Stimulated activated naive CD8-positive, alpha-beta T cell treated with anti-CD3 and anti-CD28 coated beads, Interleukin-15, amount 100 ng/mL, for 72 hours (primary cell): ENCODE measurements at regions not wholly inside any gene's neighbourhood (a gene's known extent, or its start where the extent isn't known, plus 50 kb on each side); places are given as distances from the start of the nearest gene placed in this dataset.

Experiments
- ATAC-seq: fragments of 150-1000 bp; cut with Tn5 transposase; 2 replicates; pipeline ENCODE4 v1.10.0; 2021; ENCODE audit warnings: mild to moderate bottlenecking, moderate library complexity
- DNase-seq, 2 donors: peaks; one replicate each; pipeline ENCODE4 v3.0.0; 2021 to 2022
- H3K27ac Mint-ChIP-seq, 2 donors: one replicate each; pipeline ENCODE4 v1.8.0; 2022; ENCODE audit warnings: mild to moderate bottlenecking in 2 of 2, mixed read lengths in 2 of 2, moderate library complexity in 2 of 2
- H3K27me3 Mint-ChIP-seq: one replicate; pipeline ENCODE4 v1.8.0; 2022; ENCODE audit warnings: mixed read lengths
- H3K4me1 Mint-ChIP-seq: one replicate; pipeline ENCODE4 v1.8.0; 2022; ENCODE audit warnings: mild to moderate bottlenecking, mixed read lengths
- H3K4me3 Mint-ChIP-seq, 2 donors: one replicate each; pipeline ENCODE4 v1.8.0; 2022; ENCODE audit warnings: mild to moderate bottlenecking in 2 of 2, mixed read lengths in 2 of 2, moderate library complexity in 1 of 2
- H3K9me3 Mint-ChIP-seq, 2 donors: one replicate each; pipeline ENCODE4 v1.8.0; 2022; ENCODE audit warnings: mixed read lengths in 2 of 2

DNA sequence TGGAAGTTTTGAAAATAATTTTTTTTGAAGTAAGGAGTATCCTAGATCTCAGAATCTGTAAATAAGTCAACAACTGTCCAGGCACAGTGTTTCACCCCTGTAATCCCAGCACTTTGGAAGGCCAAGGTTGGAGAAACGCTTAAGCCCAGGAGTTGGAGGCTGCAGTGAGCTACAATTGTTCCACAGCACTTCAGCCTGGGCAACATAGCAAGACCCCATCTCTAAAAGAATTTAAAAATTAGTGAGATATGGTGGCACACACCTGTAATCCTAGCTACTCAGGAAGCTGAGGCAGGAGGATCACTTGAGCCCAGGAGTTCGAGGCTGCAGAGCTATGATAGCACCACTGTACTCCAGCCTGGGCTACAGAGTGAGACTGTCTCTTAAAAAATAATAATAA lies 87.2 kb upstream of the ZNF507 start:
- peaks cover 11% of the 10 kb centered on the region for H3K4me1 Mint-ChIP-seq
- ATAC-seq (no peak), DNase-seq (no peak)
- no peaks in the 10 kb centered on the region for H3K27me3 Mint-ChIP-seq
- H3K4me3 Mint-ChIP-seq = no peak overlapping the region
- H3K9me3 Mint-ChIP-seq = peaks cover 7 to 9% of the 10 kb centered on the region in 2 donors
- no peak overlapping the region for H3K27ac Mint-ChIP-seq

GRCh38 chr19:32264568-32264967 lies 80.8 kb upstream of the ZNF507 start:
- H3K27ac Mint-ChIP-seq = no peak overlapping the region
- H3K9me3 Mint-ChIP-seq = peaks cover 0 to 3% of the 10 kb centered on the region in 2 donors
- ATAC-seq (no peak), DNase-seq (no peak)
- H3K4me1 Mint-ChIP-seq = no peaks in the 10 kb centered on the region
- no peaks in the 10 kb centered on the region for H3K27me3 Mint-ChIP-seq
- H3K4me3 Mint-ChIP-seq = no peak overlapping the region

DNA sequence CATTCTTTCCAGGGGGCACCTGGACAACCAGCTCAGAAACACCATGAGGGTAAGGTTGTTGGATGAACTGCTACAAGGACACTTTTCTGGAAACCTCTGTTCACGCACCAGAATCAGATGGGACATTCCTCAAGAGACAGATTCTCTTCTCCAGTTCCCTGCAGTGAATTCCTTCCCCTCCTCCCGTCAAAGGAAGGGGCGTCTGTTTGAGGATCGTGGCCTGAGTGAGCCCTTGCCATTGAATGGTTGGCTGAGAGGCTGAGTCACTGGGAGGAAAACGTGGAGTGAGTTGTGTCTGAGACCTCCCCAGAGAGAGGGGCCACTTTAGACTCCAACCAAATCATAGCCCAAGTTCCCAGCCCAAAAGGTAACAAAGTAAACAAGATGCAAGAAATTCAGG lies 79.4 kb upstream of the ZNF507 start:
- H3K9me3 Mint-ChIP-seq = no peaks in the 10 kb centered on the region
- H3K27me3 Mint-ChIP-seq = no peaks in the 10 kb centered on the region
- H3K4me1 Mint-ChIP-seq = no peaks in the 10 kb centered on the region
- ATAC-seq (no peak), DNase-seq (no peak)
- peak overlapping the region in 1 of 2 donors; percentile 27 for H3K27ac Mint-ChIP-seq
- no peak overlapping the region for H3K4me3 Mint-ChIP-seq

GRCh38 chr19:32266460-32266859 lies 79.0 kb upstream of the ZNF507 start:
- Mint-ChIP-seq H3K4me1 (no peaks in the 10 kb centered on the region), H3K9me3 (no peaks in the 10 kb centered on the region), H3K27me3 (no peaks in the 10 kb centered on the region), H3K4me3 (no peak overlapping the region), H3K27ac (no peak overlapping the region)
- DNase-seq (no peak), ATAC-seq (no peak)

GRCh38 chr19:32268381-32268780 lies 77.0 kb upstream of the ZNF507 start:
- Mint-ChIP-seq H3K4me1 (no peaks in the 10 kb centered on the region), H3K27me3 (peaks cover 2% of the 10 kb centered on the region), H3K9me3 (peaks cover 2 to 7% of the 10 kb centered on the region in 2 donors), H3K27ac (no peak overlapping the region), H3K4me3 (no peak overlapping the region)
- no peak for ATAC-seq
- no peak for DNase-seq

DNA sequence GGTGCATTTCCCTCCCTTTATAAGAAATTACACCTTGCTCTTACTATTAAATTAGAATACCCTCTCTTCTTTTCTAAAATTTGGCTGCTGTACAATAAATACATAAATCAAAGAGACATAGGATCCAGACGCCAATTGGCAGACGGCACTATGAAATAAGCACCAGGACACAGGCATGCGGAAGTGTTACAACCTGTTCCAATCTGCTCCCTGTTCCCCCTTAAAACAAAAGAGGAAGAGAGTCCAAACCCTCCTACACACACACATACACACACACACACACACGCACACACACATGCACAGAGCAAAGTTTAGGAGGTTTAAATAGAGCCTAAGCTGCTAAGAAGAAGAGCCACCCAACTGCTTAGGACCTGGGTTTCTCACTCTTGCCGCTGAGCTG lies 75.6 kb upstream of the ZNF507 start:
- H3K27me3 Mint-ChIP-seq = peaks cover 10% of the 10 kb centered on the region
- no peak for ATAC-seq
- no peak for DNase-seq

GRCh38 chr19:32273483-32273882 lies 71.9 kb upstream of the ZNF507 start:
- no peak for DNase-seq

More for the DNA sequence above, 75.6 kb upstream of the ZNF507 start:
- H3K9me3 Mint-ChIP-seq = peaks cover 8 to 13% of the 10 kb centered on the region in 2 donors
- H3K27ac Mint-ChIP-seq = peak overlapping the region in 1 of 2 donors; percentile 85
- no peak overlapping the region for H3K4me3 Mint-ChIP-seq
- H3K4me1 Mint-ChIP-seq = no peaks in the 10 kb centered on the region

DNA sequence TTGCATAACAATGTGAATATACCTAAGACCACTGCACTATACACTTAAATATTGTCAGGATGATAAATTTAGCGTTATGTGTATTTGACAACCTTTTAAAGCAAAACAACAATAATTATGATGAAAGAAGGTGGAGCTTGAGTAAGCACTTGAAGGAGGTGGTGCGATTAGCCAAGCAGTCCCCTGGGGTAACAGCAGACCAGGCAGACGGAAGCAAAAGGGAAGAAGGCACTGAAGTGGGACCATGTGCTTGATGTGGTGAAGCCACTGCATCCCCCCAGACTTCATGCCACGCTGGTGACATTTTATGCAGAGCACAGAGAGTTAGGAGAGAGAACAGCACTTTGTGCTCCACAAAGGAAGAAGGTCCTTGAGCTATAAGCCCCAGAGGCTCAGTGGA lies 58.3 kb upstream of the ZNF507 start:
- ATAC-seq (no peak), DNase-seq (no peak)
- no peaks in the 10 kb centered on the region for H3K9me3 Mint-ChIP-seq
- H3K4me1 Mint-ChIP-seq = no peaks in the 10 kb centered on the region
- H3K27me3 Mint-ChIP-seq = peaks cover 46% of the 10 kb centered on the region
- H3K4me3 Mint-ChIP-seq = no peak overlapping the region
- H3K27ac Mint-ChIP-seq = no peak overlapping the region

More at GRCh38 chr19:32273483-32273882, 71.9 kb upstream of the ZNF507 start:
- ATAC-seq = no peak
- H3K4me1 Mint-ChIP-seq = no peaks in the 10 kb centered on the region
- peaks cover 8 to 13% of the 10 kb centered on the region in 2 donors for H3K9me3 Mint-ChIP-seq
- no peak overlapping the region for H3K4me3 Mint-ChIP-seq
- H3K27me3 Mint-ChIP-seq = peaks cover 10% of the 10 kb centered on the region
- no peak overlapping the region for H3K27ac Mint-ChIP-seq

GRCh38 chr19:32287811-32288227 lies 57.6 kb upstream of the ZNF507 start:
- Mint-ChIP-seq H3K27ac (no peak overlapping the region), H3K4me1 (no peaks in the 10 kb centered on the region), H3K9me3 (no peaks in the 10 kb centered on the region), H3K27me3 (peaks cover 45% of the 10 kb centered on the region), H3K4me3 (no peak overlapping the region)
- DNase-seq = peak in 1 of 2 donors; percentile 13
- no peak for ATAC-seq

- ATAC-seq (no peak), DNase-seq (no peak)
- no peaks in the 10 kb centered on the region for H3K4me1 Mint-ChIP-seq
- H3K27me3 Mint-ChIP-seq = peaks cover 31% of the 10 kb centered on the region
- H3K27ac Mint-ChIP-seq = no peak overlapping the region
- H3K4me3 Mint-ChIP-seq = no peak overlapping the region
- no peaks in the 10 kb centered on the region for H3K9me3 Mint-ChIP-seq
These were observed 55.7 kb upstream of the ZNF507 start for GRCh38 chr19:32289566-32290210.

GRCh38 chr19:32291876-32292275 lies 53.5 kb upstream of the ZNF507 start:
- peaks cover 10% of the 10 kb centered on the region for H3K27me3 Mint-ChIP-seq

DNA sequence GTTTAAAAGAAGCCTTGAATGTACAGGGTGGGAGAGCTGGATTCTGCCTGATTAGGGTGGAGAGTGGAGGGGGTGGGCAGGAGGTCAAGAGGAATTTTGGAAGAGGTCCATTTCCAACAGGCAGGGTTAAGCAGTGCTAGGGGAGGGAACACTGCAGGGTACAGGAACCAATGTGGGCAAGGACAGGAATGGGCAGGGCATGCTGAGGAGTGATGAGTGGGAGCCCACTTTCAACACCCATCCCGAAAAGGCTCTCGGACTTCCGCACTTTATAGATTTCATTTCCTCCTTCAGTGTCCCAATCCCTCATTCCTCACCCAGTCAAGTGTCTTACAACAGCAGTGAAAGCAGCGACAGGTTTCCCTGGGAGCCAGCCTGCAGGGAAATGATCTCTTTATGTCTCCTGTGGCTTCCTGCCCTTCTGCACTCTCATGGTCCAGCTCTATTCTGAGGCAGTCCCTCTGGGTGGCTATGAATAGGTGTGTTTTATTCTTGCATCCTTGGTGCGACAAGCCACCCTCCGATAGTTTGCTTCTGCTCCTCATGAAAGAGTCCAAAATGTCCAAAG lies 50.5 kb upstream of the ZNF507 start:
- Mint-ChIP-seq H3K27me3 (no peaks in the 10 kb centered on the region), H3K4me3 (no peak overlapping the region), H3K9me3 (no peaks in the 10 kb centered on the region), H3K27ac (no peak overlapping the region), H3K4me1 (no peaks in the 10 kb centered on the region)
- ATAC-seq (no peak), DNase-seq (no peak)

More at GRCh38 chr19:32291876-32292275, 53.5 kb upstream of the ZNF507 start:
- no peaks in the 10 kb centered on the region for H3K4me1 Mint-ChIP-seq
- DNase-seq = no peak
- no peak overlapping the region for H3K4me3 Mint-ChIP-seq
- ATAC-seq = no peak
- no peak overlapping the region for H3K27ac Mint-ChIP-seq
- no peaks in the 10 kb centered on the region for H3K9me3 Mint-ChIP-seq
